ENCODE measurements at regions not wholly inside any gene's neighbourhood (a gene's known extent, or its start where the extent isn't known, plus 50 kb on each side); places are given as distances from the start of the nearest gene placed in this dataset.
"Not testable (repeated sequence)": the region's sequence is repeated elsewhere in the genome, so short reads cannot be mapped to it uniquely, and the experiment has no call there.

GRCh38 chr18:26637983-26638382 is 89.6 kb upstream of the KCTD1 start:
- in situ Hi-C loops (cut with HindIII; ENCODE audit: low pct_unique_long_range_greater_than_20kb, low sequenced_read_pairs), result no loop called here

GRCh38 chr18:26637324-26637723 is 89.0 kb upstream of the KCTD1 start:
- DNase-seq (ENCODE audit: low read depth), result no peak
- in situ Hi-C loops (cut with HindIII; ENCODE audit: low pct_unique_long_range_greater_than_20kb, low sequenced_read_pairs), result no loop called here

More at GRCh38 chr18:26637983-26638382, 89.6 kb upstream of the KCTD1 start:
- DNase-seq (ENCODE audit: low read depth), result no peak

- in situ Hi-C loops (cut with HindIII; ENCODE audit: low pct_unique_long_range_greater_than_20kb, low sequenced_read_pairs), result no loop called here
- DNase-seq (ENCODE audit: low read depth), result no peak
Measured at GRCh38 chr18:26635466-26635865, 87.1 kb upstream of the KCTD1 start.

- in situ Hi-C loops (cut with HindIII; ENCODE audit: low pct_unique_long_range_greater_than_20kb, low sequenced_read_pairs), result no loop called here
- DNase-seq (ENCODE audit: low read depth), result no peak
Measured at GRCh38 chr18:26634631-26635030, 86.3 kb upstream of the KCTD1 start.

GRCh38 chr18:26631135-26631534 is 82.8 kb upstream of the KCTD1 start:
- DNase-seq (ENCODE audit: low read depth), result no peak
- in situ Hi-C loops (cut with HindIII; ENCODE audit: low pct_unique_long_range_greater_than_20kb, low sequenced_read_pairs), result no loop called here

- no peak for DNase-seq (ENCODE audit: low read depth)
- in situ Hi-C loops (cut with HindIII; ENCODE audit: low pct_unique_long_range_greater_than_20kb, low sequenced_read_pairs), result no loop called here
Measured at GRCh38 chr18:26630596-26630995, 82.2 kb upstream of the KCTD1 start.

- in situ Hi-C loops (cut with HindIII; ENCODE audit: low pct_unique_long_range_greater_than_20kb, low sequenced_read_pairs), result no loop called here
- no peak for DNase-seq (ENCODE audit: low read depth)
Measured at GRCh38 chr18:26628017-26628416, 79.7 kb upstream of the KCTD1 start.

- DNase-seq (ENCODE audit: low read depth), result no peak
- in situ Hi-C loops (cut with HindIII; ENCODE audit: low pct_unique_long_range_greater_than_20kb, low sequenced_read_pairs), result no loop called here
Measured at GRCh38 chr18:26624443-26624842, 76.1 kb upstream of the KCTD1 start.

- in situ Hi-C loops (cut with HindIII; ENCODE audit: low pct_unique_long_range_greater_than_20kb, low sequenced_read_pairs); DNase-seq (ENCODE audit: low read depth): not testable (repeated sequence)
Measured at GRCh38 chr18:26623314-26623713, 75.0 kb upstream of the KCTD1 start.

- DNase-seq (ENCODE audit: low read depth), result peak; percentile 46
- in situ Hi-C loops (cut with HindIII; ENCODE audit: low pct_unique_long_range_greater_than_20kb, low sequenced_read_pairs), result no loop called here
Measured at GRCh38 chr18:26621161-26622026, 73.0 kb upstream of the KCTD1 start.

- in situ Hi-C loops (cut with HindIII; ENCODE audit: low pct_unique_long_range_greater_than_20kb, low sequenced_read_pairs), result no loop called here
- no peak for DNase-seq (ENCODE audit: low read depth)
Measured at GRCh38 chr18:26619350-26619749, 71.0 kb upstream of the KCTD1 start.

GRCh38 chr18:26618135-26618534 is 69.8 kb upstream of the KCTD1 start:
- in situ Hi-C loops (cut with HindIII; ENCODE audit: low pct_unique_long_range_greater_than_20kb, low sequenced_read_pairs), result no loop called here
- DNase-seq (ENCODE audit: low read depth), result peak; percentile 32

- peak; percentile 75 for DNase-seq (ENCODE audit: low read depth)
- in situ Hi-C loops (cut with HindIII; ENCODE audit: low pct_unique_long_range_greater_than_20kb, low sequenced_read_pairs), result no loop called here
Measured at GRCh38 chr18:26617151-26617554, 68.8 kb upstream of the KCTD1 start.

- no peak for DNase-seq (ENCODE audit: low read depth)
- in situ Hi-C loops (cut with HindIII; ENCODE audit: low pct_unique_long_range_greater_than_20kb, low sequenced_read_pairs), result no loop called here
Measured at GRCh38 chr18:26614374-26614773, 66.0 kb upstream of the KCTD1 start.
